ENCODE measurements at regions not wholly inside any gene's neighbourhood (a gene's known extent, or its start where the extent isn't known, plus 50 kb on each side); places are given as distances from the start of the nearest gene placed in this dataset.

DNA sequence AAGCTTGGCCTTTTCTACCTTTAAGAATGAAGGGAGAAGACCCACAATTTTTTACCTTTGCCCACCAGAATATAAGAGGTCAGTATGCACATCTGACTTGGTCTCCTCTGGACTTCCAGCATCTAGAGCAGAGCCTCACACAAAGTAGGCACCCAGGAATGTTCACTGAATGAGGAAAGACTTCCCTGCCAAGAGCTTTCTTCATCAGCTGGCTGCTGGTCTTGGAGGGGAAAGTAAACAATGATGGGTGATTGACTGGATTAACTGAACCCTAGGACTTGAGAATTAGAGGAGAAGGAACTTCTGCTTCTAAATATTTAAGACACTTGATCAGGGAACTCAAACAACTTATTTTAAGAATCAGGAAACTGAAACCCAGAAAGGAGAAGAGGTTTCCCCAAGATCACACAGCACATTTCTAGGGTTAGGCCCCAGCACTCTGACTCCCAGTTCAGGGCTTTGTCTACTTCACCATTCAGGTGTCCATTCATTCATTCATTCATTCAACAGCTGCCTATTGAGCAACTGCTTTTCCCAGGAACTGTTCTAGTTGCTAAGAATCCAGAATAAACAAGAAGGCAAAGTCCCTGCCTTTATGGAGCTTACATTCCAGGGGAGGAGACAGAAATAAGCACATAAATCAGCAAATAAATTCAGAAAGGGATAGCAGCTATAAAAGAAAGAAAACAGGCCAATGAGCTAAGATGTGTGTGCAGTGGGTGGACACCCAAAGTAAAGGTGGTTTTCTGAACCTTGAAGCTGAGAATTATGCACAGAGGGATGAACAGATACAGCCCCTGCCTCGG, 216.9 kb upstream of the LRFN2 start:
- in situ Hi-C loops (cut with HindIII; ENCODE audit: low sequenced_read_pairs) = no loop called here

DNA sequence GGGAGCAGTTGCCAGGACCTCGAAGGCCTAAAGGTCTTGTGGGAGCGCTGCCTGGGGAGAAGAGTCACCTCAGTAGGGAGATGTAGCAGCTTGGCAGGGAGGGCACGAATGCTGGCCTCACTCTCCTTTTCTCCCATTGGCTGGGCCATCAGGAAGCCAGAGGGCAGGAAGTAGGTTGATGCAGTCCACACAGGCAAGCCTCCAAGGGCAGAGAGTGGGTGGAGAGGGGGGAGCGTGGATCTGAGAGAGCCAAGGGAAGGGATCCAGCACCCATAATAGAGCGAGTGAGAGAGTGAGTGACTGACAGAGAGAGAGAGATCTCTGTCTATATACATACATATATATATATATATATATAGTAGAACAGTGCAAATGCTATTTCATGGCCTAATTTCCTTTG, 215.3 kb upstream of the LRFN2 start:
- in situ Hi-C loops (cut with HindIII; ENCODE audit: low sequenced_read_pairs) = no loop called here

DNA sequence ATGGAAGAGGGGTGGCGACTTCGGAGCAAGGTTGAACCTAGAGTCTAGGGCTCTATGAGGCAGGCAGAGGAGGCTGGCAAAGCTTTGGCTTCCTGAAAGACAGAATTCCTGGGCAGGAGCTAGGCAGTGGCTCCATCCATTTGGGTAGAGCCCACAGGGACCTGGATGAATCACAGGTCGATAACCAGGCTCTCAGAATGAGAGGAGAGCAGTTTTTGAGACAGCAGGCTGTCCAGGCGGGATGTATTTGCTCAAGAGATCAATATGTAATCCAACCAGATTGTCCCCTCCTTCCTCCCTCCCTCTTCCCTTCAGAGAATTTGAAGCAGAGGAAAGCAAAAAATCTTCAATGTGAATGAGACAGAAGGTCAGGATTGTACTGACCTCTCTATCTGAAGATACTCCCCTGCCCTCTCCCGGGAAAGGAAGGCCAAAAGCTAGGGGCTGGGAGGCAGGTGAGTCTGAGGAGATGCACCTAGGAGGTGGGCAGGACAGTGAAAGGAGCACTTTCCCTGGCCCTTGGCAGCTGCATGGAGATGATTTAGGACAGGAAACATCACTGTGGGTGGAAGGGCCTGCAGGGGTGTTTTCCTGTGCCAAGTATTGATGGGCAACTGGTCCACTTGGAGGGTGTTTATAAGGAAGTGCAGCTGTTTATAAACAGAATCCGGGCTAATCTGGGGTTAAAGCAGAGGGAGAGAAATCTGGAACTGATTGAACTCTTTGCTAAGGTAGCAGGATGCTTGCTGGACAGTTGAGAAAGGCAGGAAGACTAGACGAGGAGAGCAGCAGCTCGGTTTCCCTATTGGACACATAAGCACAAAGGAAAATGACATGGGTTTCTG, 212.4 kb upstream of the LRFN2 start:
- in situ Hi-C loops (cut with HindIII; ENCODE audit: low sequenced_read_pairs) = no loop called here

DNA sequence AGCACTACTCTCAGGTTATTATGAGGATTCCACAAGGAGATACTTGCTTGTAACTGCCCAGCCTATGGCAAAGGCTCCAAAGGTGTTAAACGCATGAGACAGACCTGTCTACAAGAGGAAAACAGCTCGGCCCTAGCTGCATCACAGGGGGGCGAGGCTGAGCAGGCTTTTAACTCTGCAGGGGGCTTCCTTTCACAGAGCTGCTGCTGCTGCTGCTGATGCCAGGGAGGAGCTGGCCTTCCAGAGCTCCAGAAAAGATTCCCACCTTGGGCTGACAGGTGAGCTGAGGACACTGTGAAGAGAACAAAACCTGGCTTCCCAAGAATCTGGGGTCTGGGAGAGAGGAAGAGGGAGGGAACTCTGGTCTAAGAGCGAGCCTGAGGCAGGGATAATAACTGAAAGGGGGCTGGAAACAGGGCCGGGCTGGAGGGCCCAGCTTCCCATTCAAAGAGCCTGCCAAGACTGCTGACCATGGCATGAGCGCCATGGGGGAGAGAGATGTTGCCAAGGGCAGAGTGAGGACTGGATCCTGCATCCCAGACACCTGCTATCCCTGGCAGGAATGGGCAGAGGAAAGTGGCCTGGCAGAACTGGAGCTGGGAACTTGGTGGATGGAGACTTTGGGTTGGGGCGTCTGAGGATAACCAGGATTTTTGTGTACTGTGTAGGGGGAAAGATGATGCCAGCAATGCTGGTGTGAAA, 211.1 kb upstream of the LRFN2 start:
- in situ Hi-C loops (cut with HindIII; ENCODE audit: low sequenced_read_pairs) = no loop called here

DNA sequence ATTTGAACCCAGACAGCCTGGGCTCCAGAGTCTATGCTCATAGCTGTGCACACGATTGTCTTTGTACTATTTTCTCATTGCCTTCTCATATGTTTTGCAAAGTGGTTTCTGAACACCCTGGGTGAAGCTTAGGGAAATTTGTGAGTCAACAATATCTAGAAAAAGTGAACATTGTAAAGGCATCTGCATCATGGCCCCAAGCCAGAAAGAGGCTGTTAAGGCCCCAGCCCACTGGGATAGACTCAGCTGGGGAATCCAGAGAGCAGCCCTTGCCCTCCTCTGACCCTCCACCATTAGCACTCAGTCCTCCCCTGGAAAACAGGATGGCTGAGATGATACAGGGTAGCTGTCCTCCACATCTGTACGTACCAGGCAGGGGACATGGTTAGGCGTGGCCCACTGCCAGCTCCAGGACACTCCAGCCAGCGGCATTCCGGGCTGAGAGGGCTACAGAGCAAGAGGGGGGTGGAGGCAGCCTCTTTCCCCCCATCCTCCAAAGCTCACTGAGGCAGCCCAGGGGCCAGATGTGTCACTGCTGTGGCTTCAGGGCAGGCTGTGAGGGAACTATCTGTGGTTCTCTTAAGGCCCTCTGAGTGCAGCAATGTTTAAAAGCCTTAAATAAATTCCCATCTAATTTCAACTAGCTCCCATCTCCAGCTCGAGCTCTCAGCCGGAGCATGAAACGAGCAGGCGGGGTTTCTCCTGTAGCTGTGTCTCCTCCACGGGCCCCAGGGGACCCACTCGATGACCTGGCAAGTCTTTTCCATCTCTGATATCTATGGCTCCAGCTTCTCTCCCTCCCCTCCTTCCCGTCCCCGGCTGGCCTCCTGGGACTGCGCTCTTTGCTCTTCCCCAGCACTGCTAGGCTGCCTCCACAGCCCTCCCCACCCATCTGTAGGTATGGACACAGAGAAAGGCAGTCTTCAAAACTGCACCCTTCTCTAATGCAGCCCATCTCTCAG, 209.4 kb upstream of the LRFN2 start:
- in situ Hi-C loops (cut with HindIII; ENCODE audit: low sequenced_read_pairs) = no loop called here

DNA sequence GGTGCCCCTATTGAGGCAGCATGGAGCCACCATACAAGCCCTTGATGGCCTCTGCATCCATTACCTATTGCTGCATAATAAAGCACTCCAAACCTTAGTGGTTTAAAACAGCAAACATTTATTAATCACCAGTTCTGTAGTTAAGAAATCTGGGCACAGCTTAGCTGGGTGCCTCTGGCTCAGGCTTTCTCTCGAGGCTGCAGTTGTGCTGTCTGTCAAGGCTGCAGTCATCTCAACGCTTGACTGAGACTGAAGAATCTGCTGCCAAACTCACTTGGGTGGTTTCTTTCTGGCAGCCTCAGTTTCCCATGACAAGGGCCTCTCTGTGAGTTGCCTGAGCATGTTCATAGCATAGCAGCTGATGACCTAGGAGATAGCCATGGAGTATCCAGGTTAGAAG, 207.4 kb upstream of the LRFN2 start:
- in situ Hi-C loops (cut with HindIII; ENCODE audit: low sequenced_read_pairs) = no loop called here

DNA sequence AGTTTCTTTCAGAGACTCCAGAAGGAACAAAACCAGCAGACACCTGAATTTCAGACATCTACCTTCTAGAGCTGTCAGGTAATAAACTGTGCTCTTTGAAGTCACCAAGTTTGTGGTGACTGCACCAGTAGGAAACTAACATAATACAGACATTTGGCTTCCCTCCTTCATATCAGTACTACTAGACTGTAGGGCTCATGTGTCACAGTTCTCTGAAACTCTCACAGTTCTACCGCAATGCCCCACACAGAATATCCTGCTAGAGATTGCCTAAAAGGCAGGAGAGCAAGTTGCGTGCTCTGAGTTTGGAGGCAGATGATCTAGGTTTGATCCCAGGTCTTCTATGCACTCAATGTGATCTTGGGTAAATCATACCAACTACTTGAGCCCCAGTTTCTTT, 205.0 kb upstream of the LRFN2 start:
- in situ Hi-C loops (cut with HindIII; ENCODE audit: low sequenced_read_pairs) = no loop called here

DNA sequence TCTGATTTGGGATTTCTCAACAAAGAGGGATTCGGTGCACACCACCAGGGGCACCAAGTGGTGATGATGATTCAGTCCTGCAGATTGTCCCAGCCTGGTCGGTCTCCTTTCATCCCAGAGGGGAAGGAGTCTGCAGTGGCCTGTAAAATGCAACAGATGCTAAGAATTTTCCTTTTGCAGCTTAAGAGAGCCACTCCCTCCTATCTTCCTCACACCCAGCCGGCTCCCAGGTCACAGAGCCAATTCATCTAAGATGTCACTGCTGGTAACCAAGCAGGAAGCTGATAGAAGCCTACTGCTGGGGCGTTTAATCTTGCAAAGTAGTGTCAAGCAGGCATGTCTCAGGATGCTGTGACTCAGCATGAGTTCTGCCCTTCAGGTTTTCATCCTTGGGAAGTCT, 203.8 kb upstream of the LRFN2 start:
- in situ Hi-C loops (cut with HindIII; ENCODE audit: low sequenced_read_pairs) = no loop called here

DNA sequence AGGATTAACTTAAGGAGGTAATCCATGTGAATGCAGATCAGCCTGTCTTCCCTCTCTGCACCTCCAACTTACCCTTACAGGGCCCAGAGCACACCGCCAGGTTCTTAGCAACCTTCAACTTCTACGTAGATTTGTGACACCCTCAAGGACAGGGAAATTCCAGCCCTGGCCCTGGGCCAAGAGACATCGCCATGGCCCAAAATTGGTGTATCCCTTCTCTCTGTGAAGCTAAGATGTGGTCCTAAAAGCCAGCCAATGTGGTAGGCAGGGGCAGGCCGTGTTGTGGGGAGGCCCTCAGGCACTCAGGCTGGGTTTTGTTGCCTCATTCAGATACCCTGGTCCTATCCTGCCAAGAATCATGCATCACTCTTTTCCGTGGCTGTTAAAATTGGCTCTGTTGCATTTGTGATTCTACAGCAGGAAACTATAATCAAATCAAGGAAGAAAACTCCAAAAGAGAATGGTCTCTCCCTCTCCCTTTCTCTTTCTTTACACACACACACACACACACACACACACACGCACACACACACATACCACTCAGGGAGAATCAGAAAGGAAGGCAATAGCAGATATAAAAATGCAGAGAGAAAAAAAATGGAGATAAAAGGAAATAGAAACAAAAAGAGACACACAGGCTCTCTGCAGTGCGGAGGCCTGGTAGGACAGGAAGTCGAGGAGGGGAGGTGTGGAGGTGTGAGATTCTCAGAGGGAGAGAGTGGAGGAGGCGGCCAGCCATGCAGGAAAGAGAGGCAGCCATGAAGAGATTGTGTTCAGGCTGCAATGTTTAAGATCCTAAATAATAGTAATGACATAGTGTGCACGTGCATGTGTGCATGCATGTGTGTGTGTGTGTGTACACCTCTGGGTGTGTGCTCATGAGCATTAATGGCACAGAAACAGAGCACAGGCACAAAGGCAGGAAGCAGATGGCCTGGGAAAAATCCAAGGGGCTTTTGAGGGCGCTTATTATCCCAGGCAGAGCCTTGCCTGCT, 201.8 kb upstream of the LRFN2 start:
- in situ Hi-C loops (cut with HindIII; ENCODE audit: low sequenced_read_pairs) = no loop called here

DNA sequence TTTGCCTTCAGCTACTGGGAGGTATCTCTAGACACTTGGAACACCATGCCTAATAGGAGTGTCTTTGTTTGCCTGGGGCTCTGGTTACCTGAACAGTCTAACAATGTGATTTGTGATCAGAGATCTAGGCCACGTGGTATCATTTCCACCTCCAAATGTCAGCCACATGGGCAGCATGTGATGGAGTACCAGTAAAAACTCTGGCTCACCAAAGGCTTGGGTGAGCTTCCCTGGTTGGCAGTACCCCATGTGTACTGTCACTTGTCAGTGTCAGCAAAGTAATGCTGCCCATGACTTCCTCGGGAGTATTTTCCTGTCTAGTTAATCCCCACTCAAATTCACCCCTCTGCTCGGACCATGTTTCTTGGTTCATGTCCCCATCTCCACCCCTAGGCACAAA, 195.2 kb upstream of the LRFN2 start:
- in situ Hi-C loops (cut with HindIII; ENCODE audit: low sequenced_read_pairs) = no loop called here

DNA sequence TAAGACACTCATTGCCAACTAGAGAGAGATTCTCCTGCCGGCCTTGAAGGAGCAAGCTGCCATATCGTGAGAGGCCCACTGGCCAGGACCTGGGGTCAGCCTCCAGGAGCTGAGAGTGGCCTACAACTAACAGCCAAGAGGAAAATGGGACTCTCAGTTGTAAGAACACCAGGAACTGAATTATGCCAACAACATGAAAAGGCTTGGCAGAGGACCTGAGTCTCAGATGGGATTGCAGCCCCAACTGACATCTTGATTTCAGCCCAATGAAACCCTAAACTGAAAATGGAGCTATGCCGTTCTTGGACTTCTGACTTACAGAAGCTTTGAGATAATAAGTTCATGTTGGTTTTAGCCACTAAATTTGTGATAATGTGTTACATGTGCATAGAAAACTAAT, 193.5 kb upstream of the LRFN2 start:
- in situ Hi-C loops (cut with HindIII; ENCODE audit: low sequenced_read_pairs) = no loop called here

DNA sequence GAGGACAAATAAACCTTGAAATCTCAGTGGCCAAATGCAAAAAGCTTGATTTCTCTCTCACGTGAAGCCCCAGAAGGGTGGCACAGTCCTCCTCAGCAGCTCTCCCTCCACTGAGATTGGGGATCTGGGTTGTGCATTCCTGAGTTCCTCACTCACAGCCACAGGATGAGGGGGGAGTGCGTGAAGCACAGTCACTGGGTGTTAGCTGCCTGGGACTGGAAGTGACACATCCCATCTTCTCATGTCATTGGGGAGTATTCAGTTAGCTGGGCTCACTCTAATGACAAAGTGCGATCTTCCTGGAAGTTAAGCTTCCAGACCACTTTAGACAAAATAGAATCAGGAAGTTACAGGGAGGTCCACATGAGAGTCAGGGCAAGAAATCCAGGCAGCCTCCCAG, 192.2 kb upstream of the LRFN2 start:
- in situ Hi-C loops (cut with HindIII; ENCODE audit: low sequenced_read_pairs) = no loop called here

DNA sequence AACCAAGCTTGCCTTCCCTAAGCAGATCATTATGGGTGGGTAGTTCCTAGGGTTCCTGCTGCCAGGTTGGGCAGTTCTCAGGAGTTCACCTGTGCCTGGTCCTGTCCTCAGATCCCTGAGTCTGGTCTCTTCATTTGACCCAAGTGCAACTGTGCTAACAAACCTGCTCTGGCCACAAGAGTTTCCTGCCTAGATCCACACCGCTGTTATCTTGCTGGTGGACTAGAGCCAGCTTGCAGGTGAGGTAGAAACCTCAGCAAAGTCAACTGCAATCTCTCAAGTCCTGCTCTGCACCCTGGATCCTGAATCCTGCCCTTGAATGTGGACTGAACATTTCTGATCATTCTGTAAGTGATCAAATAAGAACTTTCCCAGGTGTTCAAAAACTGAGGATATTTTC, 191.8 kb upstream of the LRFN2 start:
- in situ Hi-C loops (cut with HindIII; ENCODE audit: low sequenced_read_pairs) = no loop called here

DNA sequence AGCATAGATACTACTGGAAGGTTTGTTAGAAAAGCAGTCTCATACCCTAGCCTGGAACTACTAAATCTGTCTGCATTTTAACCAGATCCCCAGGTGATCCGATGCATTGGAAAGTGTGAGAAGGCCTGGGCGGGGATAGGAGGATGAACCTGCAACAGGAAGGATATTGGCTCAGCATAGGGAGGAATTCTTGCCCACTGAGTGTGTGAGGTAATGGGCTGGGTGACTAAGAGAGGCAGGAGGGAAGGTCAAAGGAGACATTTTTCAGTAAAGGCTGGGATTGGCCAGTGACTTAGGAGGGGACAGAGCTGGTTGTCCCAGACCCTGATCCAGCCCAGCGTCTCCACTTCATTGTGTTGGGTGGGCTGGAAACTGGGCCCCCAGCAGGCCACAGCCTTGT, 191.0 kb upstream of the LRFN2 start:
- in situ Hi-C loops (cut with HindIII; ENCODE audit: low sequenced_read_pairs) = no loop called here

DNA sequence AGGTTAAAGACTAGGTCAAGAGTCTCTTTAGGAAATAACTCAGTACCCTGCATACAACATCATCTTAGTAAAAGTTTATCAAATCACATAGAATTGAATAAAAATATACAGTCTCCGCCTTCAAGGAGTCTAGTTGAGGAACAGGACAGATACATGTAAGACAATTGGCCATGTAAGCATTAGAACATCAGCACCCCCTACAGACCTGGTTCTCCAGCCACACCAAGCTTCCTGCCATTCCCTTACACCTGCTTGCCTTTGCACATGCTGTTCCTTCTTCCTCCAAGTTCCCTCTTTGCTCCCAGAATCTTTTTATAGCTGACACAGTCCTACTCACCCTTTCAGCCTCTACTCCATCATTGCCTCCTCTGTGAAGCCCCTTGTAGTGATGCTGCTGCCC, 187.8 kb upstream of the LRFN2 start:
- in situ Hi-C loops (cut with HindIII; ENCODE audit: low sequenced_read_pairs) = no loop called here

DNA sequence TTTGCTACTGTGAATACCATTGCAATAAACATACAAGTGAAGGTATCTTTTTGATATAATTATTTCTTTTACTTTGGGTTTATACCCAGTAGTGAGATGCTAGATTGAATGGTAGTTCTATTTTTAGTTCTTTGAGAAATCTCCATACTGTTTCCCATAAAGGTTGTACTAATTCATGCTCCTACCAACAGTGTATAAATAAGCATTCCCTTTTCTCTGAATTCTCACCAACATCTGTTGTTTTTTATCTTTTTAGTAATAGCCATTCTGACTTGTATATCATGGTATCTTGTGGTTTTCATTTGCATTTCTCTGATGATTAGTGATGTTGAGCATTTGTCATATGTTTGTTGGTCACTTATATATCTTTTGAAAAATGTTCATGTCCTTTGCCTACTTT, 183.6 kb upstream of the LRFN2 start:
- in situ Hi-C loops (cut with HindIII; ENCODE audit: low sequenced_read_pairs) = no loop called here

DNA sequence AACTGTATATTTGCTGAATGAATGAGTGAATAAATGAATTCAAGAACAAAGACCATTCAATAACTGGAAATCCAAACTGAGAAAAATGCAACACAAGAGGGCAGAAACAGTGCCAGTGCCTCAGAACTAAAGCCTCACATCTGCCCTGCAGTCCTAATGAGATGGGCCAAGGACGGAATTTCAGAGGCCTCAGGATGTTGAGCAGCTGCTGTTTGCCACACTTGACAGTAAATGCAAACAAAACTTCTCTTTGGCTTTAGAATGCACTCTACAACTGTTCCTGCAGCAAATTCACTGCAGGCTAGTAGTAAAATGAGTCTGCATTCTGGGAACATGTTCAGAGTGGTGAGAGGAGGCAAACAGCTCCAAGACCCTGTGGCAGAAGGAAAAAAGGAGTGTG, 177.6 kb upstream of the LRFN2 start:
- in situ Hi-C loops (cut with HindIII; ENCODE audit: low sequenced_read_pairs) = no loop called here

DNA sequence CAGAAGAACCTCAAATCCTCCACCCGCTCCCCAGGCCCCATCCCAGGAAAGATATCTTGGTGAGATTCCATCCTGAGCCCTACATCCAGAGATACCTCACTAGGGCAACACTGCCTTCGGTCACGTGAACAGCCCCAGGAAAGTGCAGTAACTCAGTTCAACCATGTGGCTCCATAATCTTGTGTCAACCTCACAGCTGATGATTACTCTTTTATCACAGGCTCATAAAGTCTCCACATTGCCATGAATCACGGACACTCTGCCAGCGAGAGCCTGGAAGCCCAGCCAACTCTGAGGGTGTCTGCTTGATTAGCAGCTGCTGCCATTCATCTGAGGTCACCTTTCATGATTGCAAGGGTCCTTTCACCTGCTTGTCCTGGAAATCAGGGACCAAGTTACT, 175.8 kb upstream of the LRFN2 start:
- in situ Hi-C loops (cut with HindIII; ENCODE audit: low sequenced_read_pairs) = no loop called here

DNA sequence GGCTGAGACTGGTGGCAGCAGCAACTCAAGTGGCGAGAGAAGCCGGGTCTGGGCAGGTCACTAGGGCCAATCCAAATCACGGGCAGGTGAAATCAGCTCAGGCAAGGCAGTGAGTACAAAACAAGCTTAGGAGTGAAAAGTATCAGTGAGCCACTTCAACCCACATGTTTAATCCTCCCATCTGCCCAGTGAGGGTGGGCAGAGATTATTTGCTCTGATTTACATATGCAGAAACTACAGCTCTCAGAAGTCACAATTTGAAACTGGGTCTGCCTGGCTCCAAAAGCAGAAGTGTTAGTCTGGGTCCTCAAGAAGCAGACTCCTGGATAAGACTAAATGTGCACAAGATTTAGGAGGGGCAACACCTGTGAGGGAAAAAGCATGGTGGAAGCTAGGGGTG, 173.7 kb upstream of the LRFN2 start:
- in situ Hi-C loops (cut with HindIII; ENCODE audit: low sequenced_read_pairs) = no loop called here
